GM19463 (cell line): ENCODE measurements at regions not wholly inside any gene's neighbourhood (a gene's known extent, or its start where the extent isn't known, plus 50 kb on each side); places are given as distances from the start of the nearest gene placed in this dataset.

Experiments
- ATAC-seq: cut with Tn5 transposase; IDR thresholded peaks from one replicate; pipeline ENCODE4 v1.9.1; 2021; ENCODE audit warnings: mild to moderate bottlenecking, moderate library complexity; ENCODE audit not compliant: unreplicated experiment

DNA sequence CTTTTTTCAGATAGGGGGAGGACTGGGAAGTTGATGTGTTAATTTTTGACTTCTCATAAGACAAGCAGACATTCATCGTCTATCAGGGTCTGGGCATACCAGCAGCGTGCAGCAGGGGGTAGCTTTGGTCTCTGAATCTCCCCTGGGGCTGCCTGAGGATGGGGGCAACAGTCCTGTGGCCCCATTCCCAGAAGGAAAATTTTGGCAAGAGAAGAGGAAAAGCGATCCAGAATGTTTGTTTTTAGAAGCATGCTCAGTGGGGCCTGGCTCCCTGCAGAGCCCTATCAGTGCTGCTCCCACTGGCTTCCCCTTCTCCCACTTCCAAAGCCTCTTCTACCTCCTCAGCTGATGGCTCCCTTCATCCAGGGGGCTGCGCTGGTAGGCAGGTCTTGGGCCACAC lies 194.8 kb upstream of the IL12B start:
- ATAC-seq, result no peak

DNA sequence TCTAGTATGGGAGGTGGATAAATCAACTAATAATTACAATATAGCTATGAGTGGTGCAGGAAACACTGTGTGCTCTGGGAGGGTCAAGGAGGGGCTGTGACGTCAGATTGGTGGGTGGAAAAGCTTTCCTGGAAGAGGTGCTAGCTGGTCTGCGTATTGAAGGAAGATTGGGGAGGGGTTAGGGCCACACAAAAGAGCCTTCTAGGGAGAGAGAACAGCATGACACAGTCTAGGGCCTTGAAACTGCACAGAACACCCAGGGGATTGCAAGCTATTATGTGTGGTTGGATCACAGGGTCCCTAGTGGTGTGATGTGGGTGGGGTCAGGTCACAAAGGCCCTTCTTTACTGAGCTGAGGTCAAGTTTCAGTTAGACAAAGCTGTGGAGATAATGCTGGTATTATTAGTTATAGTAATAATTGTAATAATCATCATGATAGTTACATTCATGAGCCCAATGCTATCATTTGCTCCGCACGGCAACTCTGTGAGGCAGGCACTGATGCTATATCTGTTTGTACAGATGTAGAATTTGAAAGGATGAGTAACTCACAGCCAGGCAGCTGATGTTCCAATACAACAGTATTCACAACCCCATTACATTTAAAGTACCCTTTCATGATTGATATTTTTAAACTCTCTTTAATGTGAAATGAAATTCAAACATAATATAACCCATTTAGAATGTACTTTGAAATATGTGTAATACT lies 197.4 kb upstream of the IL12B start:
- ATAC-seq, result no peak

DNA sequence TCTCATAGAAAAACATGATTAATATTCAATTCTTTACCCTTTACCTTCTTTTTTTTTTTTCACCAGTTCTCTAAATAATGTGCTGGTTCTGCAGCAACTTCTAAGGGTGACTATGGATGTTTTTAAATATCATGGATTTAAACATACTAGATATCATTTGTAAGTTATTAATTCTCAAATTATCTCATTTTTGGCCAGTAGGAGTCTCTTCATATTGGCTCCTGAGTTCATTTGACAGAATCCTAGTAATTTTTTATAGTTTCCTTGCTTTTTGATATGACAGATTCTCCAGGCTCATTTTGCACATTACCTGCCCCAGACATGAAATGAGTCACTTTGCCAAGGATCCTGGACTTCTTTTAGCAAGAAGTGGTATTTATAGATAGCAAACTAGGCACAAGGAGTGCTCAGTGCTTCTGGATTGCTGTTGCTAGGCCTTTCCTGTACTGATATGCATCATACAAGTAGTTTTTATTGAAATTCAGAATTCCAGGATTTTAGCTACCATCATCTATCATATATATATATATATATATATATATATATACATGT lies 201.3 kb upstream of the IL12B start:
- ATAC-seq, result no peak

DNA sequence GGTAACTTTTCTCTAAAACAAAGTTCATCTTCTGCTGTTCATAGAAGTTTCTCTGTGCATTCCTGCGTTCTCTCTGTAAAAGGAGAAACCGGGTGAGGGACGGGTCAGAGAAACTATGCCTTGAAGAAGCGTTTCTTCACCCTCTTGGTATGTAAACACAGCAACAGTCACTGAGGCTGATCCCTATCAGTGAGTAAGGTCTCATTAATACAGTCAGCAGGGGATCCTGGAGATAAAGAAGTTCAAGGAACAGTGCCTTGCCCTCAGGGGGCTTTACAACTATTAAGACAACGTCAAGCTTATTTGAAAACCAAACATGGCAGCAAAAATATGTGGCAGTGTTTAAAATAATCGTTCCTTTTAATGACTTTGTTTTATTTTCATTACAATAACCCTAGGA lies 202.9 kb upstream of the IL12B start:
- ATAC-seq, result no peak

DNA sequence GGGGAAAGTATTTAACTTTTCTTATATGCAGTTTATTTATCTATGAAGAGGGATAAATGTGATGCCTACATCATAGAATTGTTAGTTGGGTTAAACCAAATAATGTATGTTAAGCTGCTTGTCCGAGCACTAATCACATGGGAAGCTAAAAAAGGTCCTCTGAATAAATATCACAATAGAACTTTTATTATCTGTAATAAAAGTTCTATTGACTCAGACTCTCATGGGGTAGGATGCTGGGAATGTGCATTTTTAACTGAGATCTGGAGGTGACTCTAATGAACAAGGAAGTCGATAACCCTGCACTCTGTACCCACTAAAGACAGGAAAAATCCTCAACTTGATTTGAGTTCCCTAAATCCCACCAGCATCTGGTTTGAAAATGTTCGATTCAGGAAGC lies 205.9 kb upstream of the IL12B start:
- no peak for ATAC-seq

DNA sequence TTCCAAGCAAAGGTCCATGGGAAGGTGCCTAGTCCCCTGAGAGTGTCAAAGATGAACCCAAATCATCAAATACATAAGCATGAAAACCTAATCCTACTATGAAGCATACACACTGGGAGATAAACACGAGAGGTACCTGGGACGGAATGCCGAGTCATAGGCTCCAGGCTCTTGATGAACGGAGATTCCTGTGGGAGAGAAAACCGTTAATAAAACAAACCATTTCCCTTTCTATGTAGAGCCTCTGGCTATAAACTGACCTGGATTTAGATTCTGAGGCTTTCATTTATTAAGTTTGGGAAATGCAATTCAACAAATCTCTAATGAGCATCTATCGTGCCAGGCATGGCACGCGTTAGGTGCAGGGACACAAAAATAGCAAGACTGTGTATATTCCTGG lies 206.4 kb upstream of the IL12B start:
- no peak for ATAC-seq

DNA sequence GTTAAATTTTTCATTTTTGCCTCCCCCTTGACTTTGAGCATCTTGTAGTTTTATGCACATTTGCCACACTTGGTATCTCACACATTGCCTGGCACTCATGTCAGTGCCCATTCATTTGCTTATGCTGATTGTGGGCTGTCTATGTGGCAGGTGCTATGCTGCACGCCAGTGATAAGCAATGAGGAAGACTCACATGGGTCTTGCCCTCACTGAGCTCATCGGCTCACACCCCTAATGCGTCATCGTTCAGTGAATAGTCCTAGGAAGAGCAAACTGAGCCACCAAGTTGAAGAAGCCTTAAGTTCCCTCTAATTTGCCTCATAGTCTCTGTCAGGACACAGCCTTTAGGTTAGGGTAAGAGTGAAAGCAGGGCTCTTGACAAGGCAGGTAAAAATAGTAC lies 209.4 kb upstream of the IL12B start:
- no peak for ATAC-seq

DNA sequence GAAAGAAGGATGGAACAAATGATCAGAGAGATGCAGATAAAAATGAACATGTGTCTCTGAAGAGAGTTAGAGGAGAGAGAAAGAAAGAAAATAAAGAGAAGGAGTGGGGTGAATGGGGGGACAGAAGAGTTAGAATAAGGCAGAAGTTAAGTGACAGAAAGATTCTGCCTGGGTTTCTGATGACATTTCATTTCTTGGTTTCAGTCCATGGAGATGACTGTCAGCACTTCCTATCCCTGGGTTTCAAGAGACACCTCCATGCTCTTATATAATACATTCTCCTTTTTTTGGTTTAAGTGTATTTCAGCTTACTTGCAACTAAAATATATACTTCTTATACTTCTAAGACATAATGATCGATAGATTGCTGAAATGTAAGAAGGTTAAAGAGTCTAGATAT lies 213.0 kb upstream of the IL12B start:
- no peak for ATAC-seq

DNA sequence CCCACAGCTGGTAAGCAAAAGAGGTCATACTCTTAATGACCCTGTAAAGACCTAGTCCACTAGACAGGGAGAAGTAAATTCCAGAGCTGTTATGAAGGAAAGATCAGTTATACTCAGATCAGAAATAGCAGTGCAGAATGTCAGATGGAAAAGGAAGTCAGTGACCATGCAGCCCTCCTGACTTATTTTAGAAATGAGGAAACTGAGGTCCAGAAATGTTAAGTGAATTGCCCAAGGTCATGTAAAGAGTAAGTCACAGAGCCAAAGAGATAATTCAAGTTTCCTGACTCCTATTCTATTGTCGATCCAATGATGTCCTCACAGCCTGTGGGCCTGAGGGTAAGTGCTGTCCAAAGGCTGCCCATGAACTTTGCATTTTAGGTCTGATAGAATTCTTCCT lies 214.9 kb upstream of the IL12B start:
- no peak for ATAC-seq

DNA sequence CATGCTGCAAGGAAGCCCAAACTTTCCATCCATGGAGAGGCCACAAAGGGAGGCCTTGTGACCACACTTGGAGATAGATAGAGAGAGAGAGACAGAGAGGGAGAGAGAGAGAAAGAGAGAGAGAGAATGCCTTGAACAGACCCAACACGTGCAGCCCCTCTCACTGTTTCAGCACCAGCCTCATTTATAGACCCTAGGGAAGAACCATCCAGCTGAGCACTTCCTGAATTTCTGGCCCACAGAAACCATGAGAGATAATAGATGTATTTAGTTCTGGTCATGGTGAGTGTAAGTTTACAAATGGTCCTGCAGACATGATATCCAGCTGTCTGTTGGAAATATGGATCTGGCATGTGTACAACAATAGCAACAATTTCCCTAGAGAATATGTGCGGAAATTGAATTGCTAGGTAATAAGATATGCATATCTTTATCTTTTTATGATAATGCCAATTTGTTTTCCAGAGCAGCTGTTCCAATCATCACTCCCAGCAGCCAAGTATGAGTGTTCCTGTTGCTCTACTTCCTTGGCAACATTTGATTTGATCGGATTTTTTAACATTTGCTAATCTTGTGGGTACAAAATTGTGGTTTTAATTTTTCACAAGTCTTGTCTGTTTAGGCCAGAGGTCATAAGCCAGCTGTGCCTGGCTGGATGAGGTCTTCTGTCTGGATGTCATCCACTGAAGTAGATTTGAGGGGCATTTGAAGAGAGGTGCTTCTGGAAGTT lies 217.3 kb upstream of the IL12B start:
- no peak for ATAC-seq

DNA sequence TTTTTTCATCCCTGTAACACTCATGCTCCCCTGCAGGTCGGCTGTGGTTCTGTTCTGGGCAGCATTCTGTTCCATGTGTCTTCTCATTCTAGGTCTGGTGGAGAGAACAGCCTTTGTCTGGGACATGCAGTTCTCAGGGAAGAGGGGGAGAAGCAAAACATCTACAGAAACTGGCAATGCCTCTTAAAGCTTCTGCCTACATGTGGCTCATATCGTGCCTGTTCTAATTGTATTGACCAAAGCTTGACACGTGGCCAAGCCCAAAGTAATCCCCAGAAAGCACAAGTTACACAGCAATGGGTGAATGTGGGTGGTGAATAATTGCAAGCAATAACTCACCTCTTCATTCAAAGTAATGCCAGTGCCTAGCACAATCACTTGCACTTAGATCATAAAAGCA lies 218.2 kb upstream of the IL12B start:
- no peak for ATAC-seq

DNA sequence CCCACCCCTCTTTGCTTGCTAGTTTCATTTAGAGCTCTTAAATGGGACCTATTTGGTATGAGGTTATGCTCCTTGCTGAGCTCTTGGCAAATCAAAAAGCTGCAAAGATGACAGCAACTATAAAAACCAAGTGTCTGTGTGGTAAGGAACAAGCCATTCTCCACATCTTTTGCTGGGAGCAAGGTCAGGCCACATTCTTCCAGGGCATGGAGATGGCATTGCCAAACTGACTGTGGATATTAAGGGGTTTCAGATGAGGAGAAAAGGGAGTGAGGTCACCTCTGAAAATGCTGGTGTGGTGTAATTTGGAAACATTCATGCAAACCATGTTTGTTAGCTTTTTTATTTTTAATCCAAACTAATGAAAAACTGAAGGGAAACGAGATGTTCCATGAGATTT lies 218.8 kb upstream of the IL12B start:
- ATAC-seq, result no peak

DNA sequence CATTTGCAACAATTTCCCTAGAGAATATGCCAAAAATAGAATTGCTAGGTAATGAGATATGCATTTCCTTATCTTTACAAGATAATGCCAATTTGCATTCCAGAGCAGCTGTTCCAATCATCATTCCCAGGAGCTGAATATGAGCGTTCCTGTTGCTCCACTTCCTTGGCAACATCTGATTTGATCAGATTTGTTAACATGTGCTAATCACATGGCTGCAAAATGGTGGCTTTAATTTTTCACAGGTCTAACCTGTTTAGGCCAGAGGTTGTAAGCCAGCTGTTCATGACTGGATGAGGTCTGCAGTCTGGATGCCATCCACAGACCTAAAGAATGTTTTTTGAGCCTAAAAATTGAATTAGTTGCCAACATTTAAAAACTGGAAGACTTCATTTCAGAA lies 220.7 kb upstream of the IL12B start:
- ATAC-seq, result no peak

DNA sequence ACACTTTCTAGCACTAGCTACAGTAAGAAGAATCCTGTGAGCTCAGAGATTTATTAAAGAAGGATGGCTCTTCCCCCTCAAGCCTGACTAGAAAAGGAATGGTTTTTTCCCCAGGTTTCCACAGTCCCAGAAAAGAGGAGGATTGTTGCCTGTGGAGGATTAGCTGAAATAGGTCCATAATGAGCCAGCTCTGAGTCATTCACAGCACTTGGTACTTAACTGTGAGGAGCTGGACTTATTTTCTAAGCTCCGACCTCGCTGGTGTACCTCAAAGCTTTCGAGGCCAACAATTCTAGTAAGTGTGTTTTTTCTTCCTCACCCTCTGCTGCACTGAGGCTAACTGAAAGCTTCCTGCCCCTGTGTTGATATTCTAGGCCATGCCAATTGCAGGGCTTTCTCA lies 222.5 kb upstream of the IL12B start:
- no peak for ATAC-seq

DNA sequence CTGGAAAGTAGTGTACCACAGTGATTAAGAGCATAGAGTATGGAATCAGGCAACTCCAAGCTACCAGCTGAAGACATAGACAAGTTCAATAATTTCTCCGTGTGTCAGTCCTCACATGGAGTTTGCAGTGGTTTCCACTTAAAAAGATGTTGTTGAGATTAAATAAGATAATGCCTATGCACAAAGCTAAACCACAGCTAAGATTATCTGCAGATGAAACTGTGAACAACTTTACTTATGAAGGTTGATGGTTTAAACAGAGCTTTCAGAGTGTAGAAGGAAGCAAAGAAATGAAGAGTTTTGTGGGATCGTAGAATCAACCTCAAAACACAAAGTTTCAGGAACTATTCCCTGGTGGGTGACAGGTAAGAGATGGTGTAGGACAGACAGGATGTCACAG lies 223.5 kb upstream of the IL12B start:
- ATAC-seq, result no peak

DNA sequence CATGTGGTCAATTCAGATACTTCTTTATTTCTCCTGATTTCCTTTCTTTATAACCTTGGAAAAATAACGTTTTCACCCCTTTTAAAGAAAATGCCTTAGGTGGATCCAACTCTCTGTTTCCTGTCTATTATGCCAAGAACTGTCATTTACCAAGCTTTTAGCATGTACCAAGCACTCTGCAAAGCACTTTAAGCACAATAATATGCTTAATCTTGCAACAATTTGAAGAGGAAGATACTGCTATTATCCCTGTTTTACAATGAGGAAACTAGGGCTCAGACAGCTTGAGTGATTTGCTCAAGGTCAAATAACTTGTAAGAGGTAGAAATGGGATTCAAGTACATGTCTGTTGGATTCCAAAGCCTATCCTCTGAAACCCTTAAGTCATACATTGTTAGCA lies 224.8 kb upstream of the IL12B start:
- no peak for ATAC-seq

DNA sequence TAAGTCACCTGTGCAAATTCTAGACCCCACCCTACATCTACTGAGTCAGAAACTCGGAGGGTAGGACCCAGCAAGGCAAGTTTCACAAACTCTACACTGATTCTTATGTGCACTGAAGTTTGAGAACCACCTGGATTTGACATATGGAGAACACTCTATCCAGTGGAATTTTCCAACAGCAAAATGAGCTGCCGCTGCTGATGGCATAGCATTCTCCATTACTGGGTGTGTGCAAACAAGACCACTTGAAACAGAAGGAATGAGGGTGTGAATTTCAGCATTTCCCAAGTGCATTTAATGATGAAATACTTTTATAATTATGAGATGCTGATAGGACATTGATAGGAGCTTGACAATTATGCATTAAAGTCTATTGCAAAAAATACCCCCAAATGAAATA lies 229.1 kb upstream of the IL12B start:
- ATAC-seq, result no peak

DNA sequence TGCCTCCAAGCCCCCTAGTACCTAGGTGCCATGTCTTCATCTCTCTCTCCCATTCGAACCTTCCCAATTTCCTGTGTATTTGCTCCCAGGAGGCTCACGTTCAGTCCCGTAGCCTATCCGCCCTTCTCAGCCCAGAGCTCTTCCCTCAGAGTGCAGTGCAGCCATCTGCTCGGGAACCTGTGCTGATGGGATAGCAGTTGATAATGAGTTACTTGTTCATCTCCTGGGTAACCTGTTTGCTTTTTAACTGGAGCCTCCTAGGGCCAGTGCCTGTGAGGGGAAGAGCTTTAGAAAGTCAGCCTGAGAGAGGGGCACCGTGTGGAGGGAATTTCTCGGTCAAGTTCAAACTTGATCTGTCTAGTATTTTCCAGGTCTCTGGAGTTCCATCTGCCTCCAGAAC lies 229.8 kb upstream of the IL12B start:
- ATAC-seq, result no peak

DNA sequence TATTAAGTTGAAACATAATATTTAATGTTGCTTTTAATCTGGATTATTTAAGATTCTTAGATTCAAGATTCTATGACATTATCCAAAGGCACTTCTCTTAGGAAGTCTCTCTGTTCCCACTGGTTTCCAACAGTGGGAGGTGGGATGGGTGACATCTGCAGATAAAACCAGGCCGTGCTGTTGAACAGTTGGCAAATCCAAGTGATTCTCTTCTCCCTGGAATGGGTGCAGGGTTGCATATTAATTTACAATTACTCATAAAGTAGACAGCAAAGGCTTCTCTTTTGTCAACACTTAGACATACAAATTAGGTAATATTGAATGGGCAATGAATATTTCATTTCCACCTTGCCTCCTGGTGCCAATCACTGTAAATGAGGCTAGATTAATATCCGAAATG lies 233.7 kb upstream of the IL12B start:
- ATAC-seq, result no peak

DNA sequence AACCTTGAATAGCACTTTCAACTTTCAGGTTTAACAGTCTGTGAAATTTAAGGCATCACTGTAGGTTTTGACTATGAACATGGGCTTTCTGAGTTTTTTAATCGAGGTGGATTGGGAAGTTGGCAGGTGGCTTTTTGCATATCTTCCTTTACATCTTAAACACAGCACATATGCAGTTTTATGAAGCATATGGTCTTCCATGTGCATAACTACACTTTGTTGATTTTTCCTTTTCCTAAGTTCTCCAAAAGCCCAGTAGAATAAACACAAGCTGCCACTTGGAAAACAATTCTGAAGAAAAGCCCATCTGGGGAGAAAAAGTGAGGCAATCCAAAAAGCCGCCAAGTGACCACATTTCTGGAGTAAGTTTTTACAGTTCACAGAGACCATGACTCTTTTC lies 236.5 kb upstream of the IL12B start:
- ATAC-seq, result no peak

DNA sequence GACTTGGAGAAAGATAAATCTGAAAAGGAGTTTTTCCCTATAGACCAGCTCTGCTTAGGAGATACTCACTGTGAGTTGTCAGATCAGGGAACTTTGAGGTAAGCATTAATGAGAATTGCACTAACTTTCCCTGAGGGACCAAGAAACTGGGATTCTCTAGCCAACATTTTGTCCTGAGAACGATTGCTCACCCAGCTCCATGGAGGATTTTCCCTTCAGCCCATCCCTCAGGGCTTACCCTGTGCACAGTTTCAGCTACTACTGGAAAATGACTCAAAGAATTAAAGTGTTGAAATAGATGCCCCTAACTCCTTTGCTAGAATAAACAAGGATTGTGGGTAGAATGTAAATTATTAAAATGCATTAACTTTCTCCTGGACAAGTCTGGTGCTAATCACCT lies 237.2 kb upstream of the IL12B start:
- no peak for ATAC-seq

DNA sequence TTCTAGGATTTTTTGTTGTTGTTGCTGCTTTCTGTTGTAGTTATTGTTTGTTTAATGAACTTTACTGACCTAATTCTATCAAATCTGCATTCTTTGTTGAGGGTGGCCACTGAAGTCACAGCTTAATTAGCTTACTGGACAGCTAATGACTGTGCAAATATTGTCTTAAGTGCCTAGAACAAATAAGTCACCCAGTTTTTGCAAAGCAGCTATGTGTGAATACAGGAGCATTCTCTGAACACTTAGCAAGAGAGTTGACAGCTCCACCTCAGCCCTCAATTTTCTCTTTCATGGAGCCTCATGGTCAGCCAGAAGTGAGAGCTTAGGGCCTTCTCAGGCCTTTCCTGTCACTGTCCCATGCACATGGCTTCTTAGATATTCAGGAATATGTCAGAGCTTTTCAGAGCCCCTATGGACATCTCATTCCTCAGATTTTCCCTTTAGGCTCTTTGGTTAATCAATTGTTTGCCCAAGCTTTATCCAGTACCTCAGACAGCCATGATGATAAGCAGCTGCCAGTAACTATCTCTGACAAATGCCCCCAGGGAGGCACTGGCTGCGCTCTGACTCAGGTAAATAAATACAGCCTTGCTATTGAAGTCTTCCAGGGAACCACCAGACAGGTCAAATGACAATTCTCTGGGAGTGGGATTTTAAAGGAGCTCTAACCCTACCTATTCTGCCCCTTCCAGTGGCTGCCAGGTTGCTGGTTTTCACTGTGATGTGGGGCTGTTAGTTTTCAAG lies 241.4 kb upstream of the IL12B start:
- ATAC-seq, result no peak
